HG03442 (cell line): ENCODE measurements at regions not wholly inside any gene's neighbourhood (a gene's known extent, or its start where the extent isn't known, plus 50 kb on each side); places are given as distances from the start of the nearest gene placed in this dataset.

ENCODE experiments used
- ATAC-seq: cut with Tn5 transposase; IDR thresholded peaks from one replicate; pipeline ENCODE4 v1.9.1; 2021; ENCODE audit warnings: mild to moderate bottlenecking, moderate library complexity; ENCODE audit not compliant: unreplicated experiment

- ATAC-seq = no peak
These were observed 77.1 kb upstream of the PABPC4L start for GRCh38 chr4:134278675-134279074.

GRCh38 chr4:134276476-134276875 is 74.9 kb upstream of the PABPC4L start:
- ATAC-seq = no peak

GRCh38 chr4:134260126-134260525 is 58.5 kb upstream of the PABPC4L start:
- no peak for ATAC-seq
